ENCODE measurements at regions not wholly inside any gene's neighbourhood (a gene's known extent, or its start where the extent isn't known, plus 50 kb on each side); places are given as distances from the start of the nearest gene placed in this dataset.

GRCh38 chr1:37240897-37241296 lies 206.6 kb upstream of the GRIK3 start:
- Histone ChIP-seq H2AFZ (ENCODE audit: low read depth) (no peak overlapping the region), H3K9ac (no peak overlapping the region), H3F3A (replicated peaks; ENCODE audit: insufficient read depth) (no peaks in the 10 kb centered on the region), H3K79me2 (ENCODE audit: insufficient read depth) (no peaks in the 10 kb centered on the region), H3K27ac (ENCODE audit: low read depth in 2 of 2, low read length in 1 of 2) (no peak overlapping the region), H3K4me2 (no peak overlapping the region), H3K9me3 (no peaks in the 10 kb centered on the region), H3K4me1 (ENCODE audit: control insufficient read depth in 1 of 2, insufficient read depth in 2 of 2, low read depth in 1 of 2, low read length in 1 of 2) (peaks cover 0 to 6% of the 10 kb centered on the region in 2 experiments; a peak in 1 of 4 replicates), H4K20me1 (ENCODE audit: insufficient read depth) (no peaks in the 10 kb centered on the region), H3K27me3 (ENCODE audit: insufficient read depth) (no peaks in the 10 kb centered on the region), H3K36me3 (replicated peaks in 1 of 2; ENCODE audit: control insufficient read depth in 1 of 2, insufficient read depth in 2 of 2, low read length in 1 of 2) (no peaks in the 10 kb centered on the region), H3K9me2 (no peaks in the 10 kb centered on the region), H3K4me3 (ENCODE audit: low read depth in 2 of 2, low read length in 1 of 2) (no peak overlapping the region)
- TF ChIP-seq POLR2AphosphoS5 (IDR thresholded peaks at IDR 0.05; ENCODE audit: low read depth, low read length) (no peak), USF1 (IDR thresholded peaks at IDR 0.05; ENCODE audit: borderline replicate concordance, low read depth) (no peak), MEF2A (IDR thresholded peaks at IDR 0.05; ENCODE audit: borderline replicate concordance, low read depth) (no peak), TCF12 (IDR thresholded peaks at IDR 0.05) (no peak)
- WGBS (ENCODE audit: low lambda C conversion rate): 20% methylated on average over 1 of the region's 15 CpGs
- DNase-seq: peak; percentile 38
- POLR2A ChIA-PET: no interaction called here
- CTCF ChIA-PET: interaction anchor here (1.3 kb wide), 1 partner anchor 193 kb away, joined by 3 read pairs; no protein-coding TSS in a partner anchor

- Histone ChIP-seq H3K9ac (no peak overlapping the region), H3K27ac (ENCODE audit: low read depth in 2 of 2, low read length in 1 of 2) (no peak overlapping the region), H3K4me3 (ENCODE audit: low read depth in 2 of 2, low read length in 1 of 2) (no peak overlapping the region), H3F3A (replicated peaks; ENCODE audit: insufficient read depth) (no peaks in the 10 kb centered on the region), H3K4me2 (no peak overlapping the region), H3K79me2 (ENCODE audit: insufficient read depth) (no peaks in the 10 kb centered on the region), H3K9me3 (no peaks in the 10 kb centered on the region), H3K36me3 (replicated peaks in 1 of 2; ENCODE audit: control insufficient read depth in 1 of 2, insufficient read depth in 2 of 2, low read length in 1 of 2) (no peaks in the 10 kb centered on the region), H3K9me2 (no peaks in the 10 kb centered on the region), H3K27me3 (ENCODE audit: insufficient read depth) (no peaks in the 10 kb centered on the region), H4K20me1 (ENCODE audit: insufficient read depth) (no peaks in the 10 kb centered on the region), H3K4me1 (ENCODE audit: control insufficient read depth in 1 of 2, insufficient read depth in 2 of 2, low read depth in 1 of 2, low read length in 1 of 2) (peaks cover 0 to 6% of the 10 kb centered on the region in 2 experiments; a peak in 1 of 4 replicates), H2AFZ (ENCODE audit: low read depth) (no peak overlapping the region)
- ChIA-PET CTCF (no interaction called here), POLR2A (no interaction called here)
- no peak for TF ChIP-seq TAF1 (IDR thresholded peaks at IDR 0.05; ENCODE audit: borderline replicate concordance, low read depth, low read length)
- no peak for TF ChIP-seq MXI1 (IDR thresholded peaks at IDR 0.05; ENCODE audit: low read depth, low read length)
- no peak for TF ChIP-seq TEAD4 (IDR thresholded peaks at IDR 0.05; ENCODE audit: borderline replicate concordance, insufficient read depth)
- no peak for TF ChIP-seq MAX (IDR thresholded peaks at IDR 0.05; ENCODE audit: low read depth)
- no peak for TF ChIP-seq RAD21 (IDR thresholded peaks at IDR 0.05; ENCODE audit: low read length)
- no peak for TF ChIP-seq SMC3 (IDR thresholded peaks at IDR 0.05; ENCODE audit: low read depth, low read length)
- no peak for TF ChIP-seq NRF1 (IDR thresholded peaks at IDR 0.05; ENCODE audit: low read depth, low read length)
- TF ChIP-seq ZBTB33 (IDR thresholded peaks at IDR 0.05; ENCODE audit: borderline replicate concordance, low read depth): no peak
- DNase-seq: no peak
- WGBS (ENCODE audit: low lambda C conversion rate): 22% methylated on average over 5 of the region's 5 CpGs
Observed at GRCh38 chr1:37242501-37242900, 208.2 kb upstream of the GRIK3 start.

All from SK-N-SH (cell line).